Neural cell (in vitro differentiated cells): ENCODE measurements at regions not wholly inside any gene's neighbourhood (a gene's known extent, or its start where the extent isn't known, plus 50 kb on each side); places are given as distances from the start of the nearest gene placed in this dataset.

Source experiments
- EP300 ChIP-seq: fragments of 450-650 bp; conservative IDR thresholded peaks from 2 replicates; pipeline ENCODE4 v1.6.1; 2014; ENCODE audit warnings: antibody characterized with exemption, mild to moderate bottlenecking, moderate library complexity; ENCODE audit not compliant: poor library complexity, severe bottlenecking
- POLR2AphosphoS5 ChIP-seq: IDR thresholded peaks from 2 replicates; pipeline ENCODE4 v1.6.1; 2012
- TF ChIP-seq, protein P1 (sequence below): fragments of 450-650 bp; IDR thresholded peaks from 2 replicates; pipeline ENCODE4 v1.5.1; 2014; ENCODE audit warnings: antibody characterized with exemption, mild to moderate bottlenecking, moderate library complexity; ENCODE audit not compliant: poor library complexity, severe bottlenecking

DNA sequence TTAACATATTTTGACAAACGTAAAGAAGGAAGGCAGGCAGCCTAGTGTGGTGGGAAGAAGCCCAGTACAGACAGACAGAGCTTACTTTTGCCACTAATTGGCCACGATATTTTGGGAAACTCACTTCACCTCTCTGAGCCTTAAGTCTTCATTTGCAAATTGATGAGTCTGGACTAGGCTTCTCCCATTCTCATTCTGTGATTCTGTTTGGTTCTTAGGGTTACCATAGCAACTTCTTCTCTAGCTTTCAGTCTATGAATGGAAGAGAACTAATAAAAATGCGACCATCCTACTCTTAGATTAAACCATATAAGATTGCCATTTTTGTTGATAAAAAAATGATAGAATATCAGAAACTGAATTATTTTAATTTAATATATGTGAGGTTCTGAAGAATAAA lies 210.5 kb downstream of the SNAPC1 start:
- TF ChIP-seq EP300 (no peak), POLR2AphosphoS5 (no peak)
- TF ChIP-seq, protein P1, sequence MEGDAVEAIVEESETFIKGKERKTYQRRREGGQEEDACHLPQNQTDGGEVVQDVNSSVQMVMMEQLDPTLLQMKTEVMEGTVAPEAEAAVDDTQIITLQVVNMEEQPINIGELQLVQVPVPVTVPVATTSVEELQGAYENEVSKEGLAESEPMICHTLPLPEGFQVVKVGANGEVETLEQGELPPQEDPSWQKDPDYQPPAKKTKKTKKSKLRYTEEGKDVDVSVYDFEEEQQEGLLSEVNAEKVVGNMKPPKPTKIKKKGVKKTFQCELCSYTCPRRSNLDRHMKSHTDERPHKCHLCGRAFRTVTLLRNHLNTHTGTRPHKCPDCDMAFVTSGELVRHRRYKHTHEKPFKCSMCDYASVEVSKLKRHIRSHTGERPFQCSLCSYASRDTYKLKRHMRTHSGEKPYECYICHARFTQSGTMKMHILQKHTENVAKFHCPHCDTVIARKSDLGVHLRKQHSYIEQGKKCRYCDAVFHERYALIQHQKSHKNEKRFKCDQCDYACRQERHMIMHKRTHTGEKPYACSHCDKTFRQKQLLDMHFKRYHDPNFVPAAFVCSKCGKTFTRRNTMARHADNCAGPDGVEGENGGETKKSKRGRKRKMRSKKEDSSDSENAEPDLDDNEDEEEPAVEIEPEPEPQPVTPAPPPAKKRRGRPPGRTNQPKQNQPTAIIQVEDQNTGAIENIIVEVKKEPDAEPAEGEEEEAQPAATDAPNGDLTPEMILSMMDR, result no peak
